ENCODE measurements at regions not wholly inside any gene's neighbourhood (a gene's known extent, or its start where the extent isn't known, plus 50 kb on each side); places are given as distances from the start of the nearest gene placed in this dataset.
A peak's percentile ranks its signal among the peaks of the same experiment; 100 is the strongest.
"Not testable (repeated sequence)": the region's sequence is repeated elsewhere in the genome, so short reads cannot be mapped to it uniquely, and the experiment has no call there.

DNA sequence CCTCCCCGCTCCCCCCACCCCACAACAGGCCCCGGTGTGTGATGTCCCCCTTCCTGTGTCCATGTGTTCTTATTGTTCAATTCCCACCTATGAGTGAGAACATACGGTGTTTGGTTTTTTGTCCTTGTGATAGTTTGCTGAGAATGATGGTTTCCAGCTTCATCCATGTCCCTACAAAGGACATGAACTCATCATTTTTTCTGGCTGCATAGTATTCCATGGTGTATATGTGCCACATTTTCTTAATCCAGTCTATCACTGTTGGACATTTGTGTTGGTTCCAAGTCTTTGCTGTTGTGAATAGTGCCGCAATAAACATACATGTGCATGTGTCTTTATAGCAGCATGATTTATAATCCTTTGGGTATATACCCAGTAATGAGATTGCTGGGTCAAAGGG lies 104.3 kb downstream of the MTPN start:
- DNase-seq (ENCODE audit: insufficient read length, low spot score); FAIRE-seq: not testable (repeated sequence)

DNA sequence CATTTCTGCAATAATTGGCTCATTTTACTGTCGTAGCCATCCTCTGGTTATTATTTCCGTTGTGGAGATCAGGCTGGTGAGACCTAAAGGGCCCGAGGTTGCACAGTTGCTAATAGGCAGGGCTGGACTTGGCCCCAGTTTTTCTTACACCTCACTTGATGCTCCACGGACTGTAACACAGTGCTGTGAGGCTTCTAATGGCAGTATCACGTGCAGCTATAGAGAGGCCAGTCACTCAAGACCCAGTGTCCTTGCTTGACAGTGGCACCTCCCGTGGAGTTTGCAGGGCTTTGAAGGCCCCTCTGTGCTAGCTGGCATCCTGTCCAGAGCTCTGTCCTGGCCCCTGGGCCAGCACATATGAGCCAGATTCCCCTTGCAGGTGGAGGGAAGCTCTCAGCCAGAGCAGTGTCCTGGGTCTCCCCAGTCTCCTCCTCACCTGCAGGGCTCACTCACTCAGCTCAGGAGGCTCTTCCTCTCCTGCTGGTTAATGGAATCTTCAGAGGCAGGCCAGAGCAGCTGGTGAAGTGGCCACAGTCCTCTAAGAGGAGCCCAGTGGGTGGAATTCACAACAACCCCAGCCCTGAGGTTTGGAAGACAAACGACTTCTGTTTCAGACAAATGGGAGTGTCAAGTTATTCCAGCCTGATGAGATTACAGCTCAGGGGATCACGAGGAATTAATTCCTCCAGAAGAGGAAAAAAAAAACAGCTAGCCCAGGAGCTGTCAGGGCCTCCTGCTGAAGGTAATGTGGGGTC lies 114.2 kb upstream of the FAM180A start:
- no peak for DNase-seq (ENCODE audit: insufficient read length, low spot score)
- no peak for FAIRE-seq

DNA sequence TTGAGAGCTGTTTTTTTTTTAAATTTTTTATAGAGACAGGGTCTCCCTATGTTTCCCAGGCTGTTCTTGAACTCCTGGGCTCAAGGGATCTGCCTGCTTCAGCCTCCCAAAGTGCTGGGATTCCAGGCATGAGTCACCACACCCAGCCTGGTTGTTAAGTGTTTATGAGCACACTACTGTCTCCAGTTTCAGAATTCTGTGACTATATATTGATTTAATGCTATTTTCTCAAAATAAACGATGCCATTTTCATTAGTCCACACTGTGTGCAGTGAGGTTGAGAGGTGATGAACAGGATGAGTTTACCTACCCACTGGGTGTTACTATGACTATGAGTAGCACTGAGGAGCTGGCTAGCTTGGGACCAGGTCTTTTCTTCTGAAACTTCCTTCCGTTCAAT lies 110.9 kb upstream of the FAM180A start:
- DNase-seq (ENCODE audit: insufficient read length, low spot score) = no peak
- FAIRE-seq = no peak

DNA sequence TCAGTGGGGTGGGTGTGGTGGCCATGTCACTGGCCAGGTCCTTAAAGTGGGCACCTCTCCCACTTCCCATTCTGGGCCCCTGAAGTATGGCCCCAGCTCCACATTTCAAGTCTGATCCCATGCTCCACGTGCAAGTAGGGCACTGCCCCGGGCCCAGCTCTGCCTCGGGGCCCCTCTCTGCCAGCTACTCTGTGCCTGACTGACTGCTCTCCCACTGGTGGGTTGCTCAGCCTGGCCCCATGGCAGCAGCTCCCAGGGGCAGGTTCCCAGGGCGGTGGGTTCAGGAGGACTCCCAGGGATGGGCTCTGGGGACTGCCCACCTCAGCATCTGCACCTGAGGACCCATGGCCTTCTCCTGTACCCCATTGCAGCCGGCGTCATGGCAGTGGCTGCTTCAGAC lies 110.2 kb upstream of the FAM180A start:
- no peak for FAIRE-seq
- DNase-seq (ENCODE audit: insufficient read length, low spot score) = no peak

DNA sequence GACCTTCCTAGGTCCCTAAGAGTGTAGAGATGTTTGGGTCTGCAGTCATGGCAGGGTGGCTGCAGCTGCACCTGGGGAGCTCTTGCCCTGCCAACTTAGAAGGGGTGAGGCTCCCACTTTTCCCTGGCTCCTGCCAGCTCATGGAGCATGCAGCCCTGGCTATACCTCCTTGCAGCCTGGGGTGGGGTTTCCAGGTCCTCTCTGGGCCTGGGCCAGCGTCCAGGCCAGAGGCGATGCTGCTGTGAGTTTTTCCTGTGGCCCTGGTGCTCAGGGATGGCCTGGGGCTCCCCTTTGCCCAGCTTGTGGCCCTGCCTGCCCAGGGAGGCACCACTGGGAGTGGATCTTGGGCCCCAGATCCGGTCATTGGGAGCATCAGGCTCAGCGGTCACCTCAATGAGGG lies 109.8 kb upstream of the FAM180A start:
- no peak for DNase-seq (ENCODE audit: insufficient read length, low spot score)
- FAIRE-seq = no peak

DNA sequence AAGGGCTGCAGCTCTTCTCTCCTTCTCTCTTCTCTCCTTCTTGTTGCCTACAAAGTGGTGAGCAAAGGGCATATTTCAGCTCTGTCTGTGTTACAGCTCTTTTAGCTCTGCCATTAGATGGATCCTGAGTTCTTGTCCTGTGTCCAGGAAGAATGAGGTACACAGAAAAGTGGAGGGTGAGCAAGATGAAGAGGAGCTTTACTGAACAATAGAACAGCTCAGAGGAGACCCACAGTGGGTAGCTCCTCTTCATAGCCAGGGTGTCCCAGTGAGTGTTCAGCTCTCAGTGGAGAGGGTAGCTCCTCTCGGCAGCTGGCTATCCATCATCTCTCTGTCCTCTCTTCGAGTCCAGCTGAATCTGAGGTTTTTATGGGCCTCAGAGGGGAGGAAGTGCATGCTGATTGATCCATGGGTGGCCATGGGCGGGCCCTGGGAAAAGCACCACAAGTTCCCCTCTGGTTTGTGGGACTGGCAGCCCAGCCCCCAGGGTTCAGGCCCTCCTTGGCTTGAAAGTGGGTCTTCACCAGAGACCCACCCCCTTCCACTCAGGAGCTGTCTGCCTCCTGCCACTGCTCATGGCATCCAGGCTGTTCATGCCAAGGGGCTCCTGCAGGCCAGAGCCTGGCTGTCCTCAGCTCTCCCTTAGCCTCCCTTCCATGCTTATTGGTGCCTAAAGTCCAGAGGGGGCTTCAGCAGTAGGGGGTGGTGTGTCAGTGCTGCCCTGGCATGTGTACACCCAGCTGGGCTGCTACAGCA lies 109.1 kb upstream of the FAM180A start:
- FAIRE-seq (no peak), DNase-seq (ENCODE audit: insufficient read length, low spot score) (no peak)

DNA sequence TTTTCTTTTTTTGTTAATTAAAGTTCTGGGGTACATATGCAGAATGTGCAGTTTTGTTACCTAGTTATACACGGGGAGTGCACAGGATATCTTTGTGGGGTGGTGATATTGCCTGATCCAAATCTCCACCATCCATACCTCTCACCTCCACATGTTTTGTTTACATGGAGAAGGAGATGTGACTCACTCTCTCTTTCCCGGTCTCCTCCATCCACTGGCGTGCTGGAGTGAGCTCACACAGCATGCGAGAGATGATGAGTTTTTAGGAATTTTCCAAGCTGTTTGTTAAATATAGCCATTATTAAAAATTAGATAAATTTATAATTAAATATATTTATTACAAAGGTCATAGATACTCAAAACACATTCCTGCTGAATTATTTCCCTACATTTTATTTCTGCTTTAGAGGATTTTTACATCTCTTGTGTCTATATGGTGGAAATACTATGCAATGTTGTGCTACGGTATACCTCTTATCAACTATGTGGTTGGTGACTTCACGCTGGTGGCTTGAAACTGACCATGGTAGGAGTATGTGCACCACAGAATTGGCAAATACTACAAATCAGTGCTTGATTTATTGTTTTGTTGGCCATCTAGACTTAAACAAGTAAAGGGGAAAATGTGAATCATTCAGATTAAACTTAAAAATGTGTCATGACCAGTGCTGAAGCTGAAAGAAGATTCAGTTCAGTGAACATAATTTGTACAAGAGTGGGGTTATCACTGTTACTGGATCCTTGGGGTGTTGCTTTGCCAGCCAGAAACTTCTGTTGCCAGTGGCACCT lies 107.9 kb upstream of the FAM180A start:
- no peak for DNase-seq (ENCODE audit: insufficient read length, low spot score)
- FAIRE-seq = no peak

DNA sequence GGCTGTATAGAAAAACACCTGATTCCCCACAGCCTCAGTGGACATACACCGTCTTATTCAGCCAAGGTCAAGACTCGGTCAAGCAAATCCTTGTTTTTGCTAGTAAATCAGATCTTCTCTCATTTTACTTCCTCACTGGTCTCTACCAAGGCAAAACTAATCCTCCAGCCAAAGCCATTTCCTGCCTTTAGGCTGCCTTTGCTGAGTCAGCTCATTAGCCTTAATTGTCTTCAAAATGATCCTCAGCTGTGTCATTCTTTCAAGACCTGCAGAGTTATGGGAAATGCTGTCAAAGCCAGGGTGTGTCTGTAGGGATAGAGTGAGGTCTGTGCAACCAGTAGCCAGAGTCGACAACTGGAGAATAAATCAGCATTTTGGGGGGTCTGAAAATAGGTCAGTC lies 107.2 kb upstream of the FAM180A start:
- no peak for DNase-seq (ENCODE audit: insufficient read length, low spot score)
- FAIRE-seq = no peak

DNA sequence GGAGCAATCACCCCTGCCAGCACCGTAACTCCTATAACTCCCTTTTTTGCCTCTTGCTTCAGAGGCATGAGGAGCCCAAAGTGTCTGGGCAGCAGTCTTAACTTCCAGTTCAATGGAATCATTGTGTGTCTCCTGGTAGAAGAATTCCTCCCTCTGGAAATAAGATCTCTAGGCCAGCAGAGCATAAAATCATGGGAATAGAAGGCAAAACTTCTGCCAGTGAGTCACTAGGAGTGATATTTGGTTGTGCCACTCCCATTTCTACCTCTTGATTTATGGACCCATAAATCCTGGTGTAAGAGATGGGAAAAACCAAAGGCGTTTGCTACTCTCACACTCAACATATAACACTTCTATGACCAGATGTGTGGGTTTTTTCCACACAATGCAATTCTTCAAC lies 104.9 kb upstream of the FAM180A start:
- DNase-seq (ENCODE audit: insufficient read length, low spot score) (no peak), FAIRE-seq (no peak)

DNA sequence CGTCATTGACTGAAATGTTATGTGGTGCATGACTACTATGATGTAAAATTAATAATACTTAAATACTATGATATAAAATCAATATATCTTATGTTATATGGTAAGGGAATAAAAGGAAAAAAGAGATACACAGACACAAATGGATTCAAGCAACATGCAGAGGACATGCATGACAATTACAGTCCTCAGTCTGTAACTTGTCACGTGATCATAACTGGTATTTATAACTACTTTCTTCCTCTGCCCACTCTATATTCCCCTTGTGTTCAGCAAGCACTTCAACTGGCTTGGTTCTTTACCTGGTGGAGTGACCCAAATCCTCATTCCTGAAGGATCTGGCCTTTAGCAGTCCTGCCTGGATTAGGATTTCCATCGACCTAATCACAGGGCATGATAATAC lies 104.4 kb upstream of the FAM180A start:
- no peak for DNase-seq (ENCODE audit: insufficient read length, low spot score)
- no peak for FAIRE-seq

DNA sequence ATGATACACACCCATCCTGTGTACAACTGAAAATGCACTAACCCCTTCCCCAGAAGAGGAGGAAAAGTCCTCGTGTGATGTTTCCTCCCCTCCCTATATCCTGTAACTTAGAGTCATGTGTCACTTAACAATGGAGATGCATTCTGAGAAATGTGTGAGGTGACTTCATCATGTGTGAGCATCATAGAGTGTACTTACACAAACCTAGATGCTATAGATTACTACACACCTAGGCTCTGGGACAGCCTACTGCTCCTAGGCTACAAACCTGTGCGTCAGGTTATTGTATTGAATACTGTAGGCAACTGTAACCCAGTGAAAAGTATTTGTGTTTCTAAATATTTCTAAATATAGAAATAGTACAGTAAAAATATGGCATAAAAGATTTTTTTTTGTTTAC lies 98.6 kb upstream of the FAM180A start:
- DNase-seq (ENCODE audit: insufficient read length, low spot score) (no peak), FAIRE-seq (no peak)

DNA sequence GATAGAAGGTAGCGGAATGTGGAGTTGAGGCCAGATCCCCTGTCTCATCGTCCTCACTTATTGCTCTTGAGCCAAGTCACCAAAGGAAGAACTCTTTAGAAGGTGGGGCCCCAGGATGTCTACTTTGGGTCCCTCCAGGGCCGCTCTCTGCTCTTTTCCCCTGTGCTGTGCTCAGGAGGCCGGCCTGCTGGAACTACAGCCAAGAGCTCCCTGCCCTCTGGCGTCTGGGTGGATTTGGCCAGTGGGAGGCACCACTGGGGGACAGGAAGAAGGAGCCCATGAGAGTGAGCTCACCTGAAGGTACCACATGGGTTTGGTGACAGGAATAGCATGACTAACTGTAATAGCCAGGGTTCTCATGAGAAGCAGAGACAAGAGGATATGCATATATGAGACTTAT lies 97.7 kb upstream of the FAM180A start:
- FAIRE-seq = no peak
- no peak for DNase-seq (ENCODE audit: insufficient read length, low spot score)

DNA sequence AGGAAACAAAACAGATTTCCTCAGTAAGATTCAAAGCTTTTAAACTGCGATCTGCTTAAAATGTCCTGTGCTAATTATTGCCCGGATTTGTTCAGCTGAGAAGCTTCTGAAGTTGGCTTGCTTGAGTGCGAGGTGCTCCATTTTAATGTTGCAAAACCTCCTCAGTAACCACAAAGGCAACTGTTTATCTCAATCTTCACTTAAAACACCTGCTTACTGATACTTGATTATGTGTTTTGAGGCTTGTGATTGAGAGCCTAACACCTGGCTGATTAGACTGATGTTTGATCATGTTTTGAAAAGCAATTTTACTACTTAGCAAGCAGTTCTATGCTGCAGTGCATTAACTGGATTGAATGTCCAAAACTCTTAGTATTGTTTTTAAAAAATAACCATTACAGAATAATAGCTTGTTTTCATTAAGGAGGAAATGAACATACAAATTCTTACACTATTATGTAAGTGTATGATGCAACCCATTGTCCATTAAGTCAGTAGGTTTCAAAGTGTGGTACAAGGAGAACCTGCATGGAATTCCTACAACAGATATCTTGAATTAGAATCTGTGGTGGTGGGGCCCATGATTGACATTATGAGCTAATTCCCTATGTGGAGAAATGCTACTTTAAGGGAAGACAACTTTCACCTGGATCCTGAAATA lies 96.9 kb upstream of the FAM180A start:
- FAIRE-seq = no peak

DNA sequence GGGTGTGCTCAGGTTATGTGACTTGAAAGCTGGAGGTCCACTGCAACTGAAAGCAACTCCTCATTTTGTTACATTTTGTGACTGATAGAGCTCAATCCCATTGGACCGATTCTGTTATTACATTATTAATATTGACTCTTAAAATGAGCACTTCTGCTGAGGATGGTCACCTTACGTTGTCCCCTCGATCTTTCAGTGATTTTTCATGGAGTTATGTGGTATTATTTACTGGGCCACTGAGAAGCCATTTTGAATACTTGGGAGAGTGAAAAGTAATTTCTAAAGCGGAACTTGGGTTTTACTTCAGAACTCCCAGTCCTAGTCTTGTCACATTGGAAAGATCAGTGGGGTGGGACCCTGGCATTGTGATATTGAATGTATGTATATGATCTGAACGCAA lies 96.3 kb upstream of the FAM180A start:
- DNase-seq (ENCODE audit: insufficient read length, low spot score) (no peak), FAIRE-seq (no peak)

More for the DNA sequence above, 96.9 kb upstream of the FAM180A start:
- no peak for DNase-seq (ENCODE audit: insufficient read length, low spot score)

DNA sequence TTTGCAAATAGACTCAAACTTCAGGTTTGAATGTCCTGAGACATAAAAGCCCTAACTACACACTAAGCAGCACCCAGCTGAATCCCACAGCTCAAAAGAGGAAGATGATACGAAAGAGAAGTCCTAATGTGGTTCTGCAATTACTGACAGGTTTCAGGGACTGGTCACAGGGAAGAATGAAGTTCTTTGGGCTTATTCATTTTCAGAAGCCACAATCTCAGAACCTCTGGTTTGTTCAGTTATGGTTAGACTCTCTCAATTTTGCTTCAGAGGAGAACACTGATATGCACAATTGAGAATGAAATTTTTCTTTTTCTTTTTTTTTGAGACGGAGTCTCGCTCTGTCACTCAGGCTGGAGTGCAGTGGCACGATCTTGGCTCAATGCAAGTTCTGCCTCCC lies 94.6 kb upstream of the FAM180A start:
- FAIRE-seq (peak; percentile 64), DNase-seq (ENCODE audit: insufficient read length, low spot score) (no peak)

DNA sequence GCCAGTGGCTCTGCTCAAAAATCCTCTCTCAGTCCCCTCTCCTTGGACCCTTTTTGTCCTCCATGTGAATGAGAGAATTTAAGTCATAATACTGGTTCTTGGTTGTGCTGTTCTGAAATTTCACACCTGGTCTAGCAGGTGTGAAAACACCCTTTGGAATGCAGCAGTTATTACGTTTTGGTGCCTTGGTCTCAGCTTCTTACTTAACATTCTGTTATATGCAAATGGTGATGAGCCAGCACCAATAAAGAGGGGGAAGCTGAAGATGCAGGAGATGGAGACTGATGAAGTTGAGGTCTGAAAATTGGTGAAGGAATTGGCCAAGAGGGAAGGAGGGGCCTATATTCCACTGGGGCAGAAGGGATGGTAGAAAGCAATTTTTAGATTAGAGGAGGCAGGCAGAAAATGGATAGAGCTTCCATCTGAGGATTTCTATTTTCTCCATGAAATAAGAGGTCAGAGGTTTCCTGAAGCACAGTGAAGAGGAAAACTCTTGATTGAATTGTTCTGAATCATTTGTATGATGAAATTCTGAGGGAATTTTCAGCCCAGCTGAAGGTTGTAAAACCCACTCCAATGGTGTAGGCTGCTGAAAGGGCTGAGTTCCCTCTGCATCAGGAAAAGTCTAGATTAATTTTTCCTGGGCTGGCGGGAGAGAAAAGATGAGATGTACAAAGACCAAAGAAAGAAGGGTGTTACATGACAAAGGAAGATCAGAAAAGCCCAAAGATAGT lies 94.0 kb upstream of the FAM180A start:
- FAIRE-seq = no peak
- DNase-seq (ENCODE audit: insufficient read length, low spot score) = no peak

DNA sequence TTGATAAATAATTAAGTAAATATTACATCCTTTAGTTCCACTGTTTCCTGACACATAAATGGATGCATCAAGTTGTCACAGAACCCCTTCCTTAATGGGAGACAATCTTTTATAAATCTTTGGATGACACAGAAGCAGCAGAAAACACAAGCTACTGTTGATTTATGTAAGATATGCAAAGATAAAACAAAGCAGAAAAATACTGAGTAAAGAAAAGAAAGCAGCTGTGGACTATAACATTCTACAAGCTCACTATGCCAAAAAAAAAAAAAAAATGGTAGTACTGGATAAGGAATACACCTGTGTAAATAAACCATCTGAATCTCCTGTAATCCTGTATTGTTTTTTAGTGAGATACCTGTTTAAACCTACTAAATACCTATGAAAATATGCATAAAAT lies 92.0 kb upstream of the FAM180A start:
- no peak for FAIRE-seq
- no peak for DNase-seq (ENCODE audit: insufficient read length, low spot score)

DNA sequence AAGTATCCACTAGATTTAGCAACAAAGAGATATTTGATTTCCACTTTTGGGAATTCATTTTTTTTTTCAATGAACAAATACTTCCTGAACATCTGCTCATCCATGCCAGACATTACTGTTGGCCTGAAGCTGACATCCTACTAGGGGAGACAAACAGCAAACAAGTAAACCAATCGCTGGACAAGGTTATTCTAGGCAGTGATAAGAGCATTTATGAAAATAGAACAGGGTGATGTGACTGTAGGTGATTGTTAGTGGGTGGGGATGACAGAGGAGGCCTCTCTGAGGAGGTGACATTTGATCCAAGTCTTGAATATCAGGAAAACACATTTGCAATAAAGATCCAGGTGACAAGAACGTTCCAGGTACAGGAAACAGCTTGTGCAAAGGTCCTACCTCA lies 89.1 kb upstream of the FAM180A start:
- FAIRE-seq (no peak), DNase-seq (ENCODE audit: insufficient read length, low spot score) (no peak)

DNA sequence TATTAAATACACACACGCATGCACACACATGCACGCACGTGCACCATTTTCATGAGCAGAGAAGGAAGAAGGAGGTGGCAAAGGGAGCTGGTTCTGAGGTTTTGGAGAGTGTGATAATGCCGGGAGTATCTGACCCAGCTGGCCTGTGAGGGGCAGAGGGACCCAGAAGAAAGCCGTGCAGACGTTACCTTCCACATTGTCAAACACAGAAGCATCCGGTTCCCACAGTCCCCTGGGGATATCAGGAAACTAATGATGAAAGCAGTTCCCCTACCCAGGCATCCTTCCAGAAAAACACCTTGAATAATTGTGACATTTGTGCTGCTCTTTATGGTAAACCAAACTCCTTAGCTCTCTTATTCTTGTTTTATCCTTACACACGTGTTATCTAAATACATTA lies 85.7 kb upstream of the FAM180A start:
- FAIRE-seq (peak; percentile 14), DNase-seq (ENCODE audit: insufficient read length, low spot score) (no peak)

DNA sequence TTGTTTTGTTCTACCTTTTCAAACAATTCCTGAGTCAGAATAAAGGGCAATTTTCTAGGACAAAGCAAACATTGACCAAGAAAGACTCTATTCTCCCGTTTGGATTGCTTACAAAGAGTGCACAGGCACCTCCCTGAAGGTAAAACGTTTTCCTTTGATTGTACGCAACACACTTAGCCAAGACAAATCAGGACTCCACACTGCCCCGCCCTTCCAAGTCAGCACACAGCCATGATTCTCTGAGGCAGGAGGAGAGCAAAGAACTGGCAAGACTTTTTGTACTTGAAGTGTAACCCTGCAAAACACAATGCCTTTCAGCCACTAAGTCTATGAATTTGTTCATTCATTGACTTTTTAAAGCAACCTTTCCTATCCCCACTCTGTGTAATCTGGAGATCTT lies 85.0 kb upstream of the FAM180A start:
- DNase-seq (ENCODE audit: insufficient read length, low spot score) = no peak
- FAIRE-seq = no peak

All from GM19239 (cell line).